PC-9 (cell line): ENCODE measurements at regions not wholly inside any gene's neighbourhood (a gene's known extent, or its start where the extent isn't known, plus 50 kb on each side); places are given as distances from the start of the nearest gene placed in this dataset.

ENCODE experiments used
- CTCF ChIP-seq: fragments of 200-600 bp; sonication (generic); conservative IDR thresholded peaks from 2 replicates; pipeline ENCODE4 v1.6.1; 2017; ENCODE audit warnings: mixed run types, antibody characterized with exemption, mild to moderate bottlenecking, moderate library complexity
- EZH2 ChIP-seq: fragments of 200-600 bp; sonication (generic); IDR thresholded peaks from 2 replicates; pipeline ENCODE4 v1.8.0; 2017; ENCODE audit warnings: antibody characterized with exemption, low read depth

- TF ChIP-seq CTCF (no peak), EZH2 (no peak)
These were observed 88.4 kb upstream of the B3GAT2 start for GRCh38 chr6:71045296-71045695.
